Fibroblast of the aortic adventitia (primary cell): ENCODE measurements at regions not wholly inside any gene's neighbourhood (a gene's known extent, or its start where the extent isn't known, plus 50 kb on each side); places are given as distances from the start of the nearest gene placed in this dataset.

Experiments
- DNase-seq: peaks from one replicate; pipeline ENCODE4 v3.0.0-alpha.2; 2010; ENCODE audit warnings: low read depth
- H3K4me3 ChIP-seq: 2 replicates; pipeline ENCODE4 v1.5.1; 2011; ENCODE audit warnings: low read depth, mild to moderate bottlenecking, control low read depth, low read length, moderate library complexity
- TF ChIP-seq, protein P1 (sequence below): IDR thresholded peaks from 2 replicates; pipeline ENCODE4 v1.5.1; 2011; ENCODE audit warnings: mild to moderate bottlenecking, low read length, control low read depth, inconsistent platforms; ENCODE audit not compliant: insufficient read depth

DNA sequence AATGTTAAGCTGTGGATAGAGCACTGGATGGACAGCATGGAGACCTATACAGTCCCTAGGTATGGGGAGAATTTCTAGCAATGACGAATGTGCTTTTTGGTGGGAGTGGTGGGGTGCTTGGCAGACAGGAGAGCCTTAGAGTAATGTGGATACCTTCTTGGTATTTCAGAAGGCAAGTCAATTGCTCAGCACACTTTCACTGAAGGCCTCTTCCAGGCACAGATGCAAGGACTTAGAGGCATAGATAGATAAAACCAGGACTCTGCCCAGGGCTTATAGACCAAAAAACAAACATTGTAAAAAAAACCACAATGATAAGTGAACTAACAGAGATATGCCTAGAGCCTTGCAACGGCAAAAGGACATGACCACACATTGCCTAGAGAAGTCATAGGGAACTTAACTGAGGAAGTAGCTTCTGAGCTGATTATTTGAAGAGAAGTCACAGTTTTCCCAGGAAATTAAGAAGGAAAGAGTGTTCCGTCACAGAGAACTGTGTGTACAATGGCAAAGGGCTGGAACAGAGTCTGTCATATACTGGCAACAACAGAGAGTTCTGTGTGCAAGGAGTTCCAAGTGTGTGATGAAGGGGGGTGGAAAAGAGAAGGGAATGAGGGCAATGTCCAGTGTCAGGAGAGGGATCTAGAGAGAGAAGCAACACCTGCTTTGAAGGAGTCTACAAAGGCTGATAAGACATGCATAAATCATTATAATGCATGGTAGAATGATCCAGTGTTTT, 65.9 kb upstream of the PICALM start:
- no peak overlapping the region for H3K4me3 ChIP-seq
- TF ChIP-seq, protein P1, sequence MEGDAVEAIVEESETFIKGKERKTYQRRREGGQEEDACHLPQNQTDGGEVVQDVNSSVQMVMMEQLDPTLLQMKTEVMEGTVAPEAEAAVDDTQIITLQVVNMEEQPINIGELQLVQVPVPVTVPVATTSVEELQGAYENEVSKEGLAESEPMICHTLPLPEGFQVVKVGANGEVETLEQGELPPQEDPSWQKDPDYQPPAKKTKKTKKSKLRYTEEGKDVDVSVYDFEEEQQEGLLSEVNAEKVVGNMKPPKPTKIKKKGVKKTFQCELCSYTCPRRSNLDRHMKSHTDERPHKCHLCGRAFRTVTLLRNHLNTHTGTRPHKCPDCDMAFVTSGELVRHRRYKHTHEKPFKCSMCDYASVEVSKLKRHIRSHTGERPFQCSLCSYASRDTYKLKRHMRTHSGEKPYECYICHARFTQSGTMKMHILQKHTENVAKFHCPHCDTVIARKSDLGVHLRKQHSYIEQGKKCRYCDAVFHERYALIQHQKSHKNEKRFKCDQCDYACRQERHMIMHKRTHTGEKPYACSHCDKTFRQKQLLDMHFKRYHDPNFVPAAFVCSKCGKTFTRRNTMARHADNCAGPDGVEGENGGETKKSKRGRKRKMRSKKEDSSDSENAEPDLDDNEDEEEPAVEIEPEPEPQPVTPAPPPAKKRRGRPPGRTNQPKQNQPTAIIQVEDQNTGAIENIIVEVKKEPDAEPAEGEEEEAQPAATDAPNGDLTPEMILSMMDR: no peak
- DNase-seq: no peak

DNA sequence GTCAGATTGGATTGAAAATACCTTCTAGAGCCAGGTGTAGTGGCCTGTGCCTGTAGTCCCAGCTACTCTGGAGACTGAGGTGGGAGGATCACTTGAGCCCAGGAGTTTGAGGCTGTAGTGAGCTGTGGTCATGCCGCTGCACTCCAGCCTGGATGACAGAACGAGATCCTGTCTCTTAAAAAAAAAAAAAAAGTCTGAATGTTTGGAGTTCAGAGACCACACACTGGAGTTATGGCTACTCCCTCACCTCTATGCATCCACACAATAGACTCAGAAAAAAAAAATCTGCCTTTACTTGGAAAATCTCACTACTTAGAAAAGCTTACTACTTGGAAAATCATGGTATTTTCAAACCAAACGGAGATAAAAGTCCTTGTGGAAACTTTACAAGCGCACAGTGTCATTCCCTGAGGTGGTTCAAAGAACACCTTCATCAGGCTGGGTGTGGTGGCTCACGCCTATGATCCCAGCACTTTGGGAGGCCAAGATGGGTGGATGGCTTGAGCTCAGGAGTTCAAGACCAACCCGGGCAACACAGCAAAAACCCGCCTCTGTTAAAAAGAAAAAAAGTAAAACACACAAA, 63.9 kb upstream of the PICALM start:
- H3K4me3 ChIP-seq: no peak overlapping the region
- TF ChIP-seq, protein P1: no peak
- no peak for DNase-seq

DNA sequence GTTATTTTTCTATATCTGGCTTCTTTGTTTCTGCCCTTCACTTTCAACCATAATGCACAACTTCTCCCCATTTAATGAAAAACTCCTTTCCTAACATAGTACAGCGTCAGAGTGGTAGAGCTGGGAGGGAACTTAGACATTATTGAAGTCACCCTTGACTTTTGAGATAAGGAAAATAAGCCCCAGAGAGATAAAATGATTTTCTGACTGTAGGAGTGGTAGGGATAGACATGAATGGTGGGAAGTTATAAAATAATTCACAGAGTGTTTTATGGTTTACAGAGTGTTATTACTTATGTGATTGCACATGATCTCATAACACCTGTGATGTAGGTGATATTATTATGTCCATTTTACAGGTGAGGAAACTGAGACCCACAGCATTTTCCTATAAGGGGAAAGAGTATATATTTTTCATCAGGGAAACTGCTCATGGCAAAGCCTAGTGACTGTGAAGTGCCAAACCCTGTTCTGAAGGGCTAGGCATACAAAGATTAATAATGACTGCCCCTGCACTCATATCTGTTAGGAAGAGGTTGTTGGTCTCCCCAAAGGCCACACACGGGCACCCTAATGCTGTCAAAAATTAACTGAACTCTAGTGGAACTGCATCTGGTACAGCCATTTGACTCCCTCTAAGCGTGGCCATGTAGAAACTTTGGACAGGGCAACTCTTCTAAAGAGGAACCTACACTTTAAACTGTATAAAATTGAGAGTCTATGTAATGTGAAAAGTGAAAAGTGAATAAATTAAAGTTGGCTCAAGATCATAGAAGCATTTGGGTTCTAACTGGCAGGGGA, 61.1 kb upstream of the PICALM start:
- no peak overlapping the region for H3K4me3 ChIP-seq
- DNase-seq: no peak
- TF ChIP-seq, protein P1: no peak

DNA sequence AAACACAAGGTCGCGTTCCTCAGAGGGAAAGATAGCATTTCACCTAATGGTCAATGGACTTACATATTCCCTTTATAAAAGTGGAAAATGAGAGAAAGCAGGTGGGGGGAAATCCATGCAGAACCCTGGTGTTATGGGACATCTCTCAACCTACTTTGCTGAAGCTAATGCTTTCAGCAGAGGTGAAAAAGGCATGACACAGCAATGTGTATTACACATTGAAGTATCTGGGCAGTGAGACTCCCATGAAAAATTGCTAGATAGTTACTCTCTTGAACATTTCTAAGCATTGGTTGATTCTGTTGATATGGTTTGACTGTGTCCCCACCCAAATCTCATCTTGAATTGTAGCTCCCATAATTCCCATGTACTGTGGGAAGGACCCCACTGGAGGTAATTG, 60.0 kb upstream of the PICALM start:
- no peak for DNase-seq
- TF ChIP-seq, protein P1: no peak
- no peak overlapping the region for H3K4me3 ChIP-seq

DNA sequence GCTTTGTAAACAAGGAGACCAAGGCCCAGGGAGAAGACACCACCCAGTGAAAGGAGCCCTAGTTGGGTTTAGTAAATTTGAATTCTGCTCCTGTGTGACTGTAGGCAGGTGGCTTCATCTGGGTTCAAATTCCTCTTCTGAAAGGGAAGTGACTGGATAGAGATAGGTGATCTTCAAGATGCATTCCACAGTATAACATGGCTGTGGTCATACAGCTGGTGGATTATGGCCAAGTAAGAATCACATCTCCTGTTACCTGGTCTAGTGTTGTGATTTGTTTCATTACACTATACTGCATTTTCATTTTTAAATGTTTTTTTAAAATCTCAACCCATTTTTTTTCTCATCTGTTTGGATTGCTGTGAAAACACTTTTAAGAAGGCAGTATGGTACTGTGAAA, 58.0 kb upstream of the PICALM start:
- H3K4me3 ChIP-seq: no peak overlapping the region
- TF ChIP-seq, protein P1: no peak
- no peak for DNase-seq

DNA sequence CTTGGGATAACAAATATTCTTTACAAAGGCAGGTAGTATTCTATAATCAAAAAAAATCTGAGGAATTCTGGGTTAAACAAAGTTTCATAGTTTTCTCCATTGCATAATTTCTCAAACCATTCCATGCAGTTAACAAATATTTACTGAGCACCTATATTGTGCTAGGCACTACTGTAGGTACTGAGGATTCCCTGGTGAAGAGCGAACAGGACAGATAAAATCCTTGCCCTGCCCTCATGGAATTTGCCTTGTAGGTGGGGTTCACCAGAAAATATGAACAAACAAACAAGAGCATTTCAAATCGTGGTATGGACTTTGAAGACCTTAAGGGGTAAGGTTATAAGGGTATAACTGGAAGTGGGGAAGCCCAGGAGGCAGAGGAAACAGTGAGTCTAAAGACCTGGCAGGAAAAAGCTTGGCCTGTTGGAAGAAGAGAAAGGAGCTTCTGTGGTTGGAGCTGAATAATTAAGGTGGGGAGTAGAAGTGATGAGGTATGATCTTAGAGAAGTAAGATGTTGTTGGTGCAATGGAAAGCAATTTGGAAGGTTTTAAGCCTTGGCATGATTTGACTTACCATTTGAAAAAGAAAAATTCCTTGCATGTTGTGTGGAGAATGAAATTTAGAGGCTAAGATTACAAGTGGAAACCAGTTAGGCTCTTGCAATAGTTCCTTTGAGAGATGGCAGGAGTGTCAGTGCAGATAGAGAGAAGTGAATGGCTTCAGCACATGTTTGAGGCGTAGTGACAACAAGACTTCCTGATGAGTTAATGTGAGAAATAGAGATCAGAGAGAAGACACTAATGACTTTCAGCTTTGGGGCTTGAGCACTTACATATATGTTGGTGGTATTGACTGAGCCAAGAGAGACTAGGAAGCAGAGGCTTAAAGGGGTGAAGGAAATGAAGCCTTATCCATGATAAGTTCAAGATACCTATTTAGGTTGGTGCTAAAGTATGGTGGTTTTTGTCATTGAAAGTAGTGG, 55.7 kb upstream of the PICALM start:
- no peak for DNase-seq
- H3K4me3 ChIP-seq: no peak overlapping the region
- TF ChIP-seq, protein P1: no peak
